CD4-positive, alpha-beta T cell treated with Interleukin-15 for 1 hour (primary cell): ENCODE measurements at regions not wholly inside any gene's neighbourhood (a gene's known extent, or its start where the extent isn't known, plus 50 kb on each side); places are given as distances from the start of the nearest gene placed in this dataset.
"Not testable (repeated sequence)": the region's sequence is repeated elsewhere in the genome, so short reads cannot be mapped to it uniquely, and the experiment has no call there.

Experiments
- DNase-seq: peaks from one replicate; pipeline ENCODE4 v3.0.0-alpha.2; 2020

- DNase-seq = no peak
These were observed 55.2 kb upstream of the SLIT2 start for GRCh38 chr4:20196476-20196875.

GRCh38 chr4:20195071-20195885 is 56.4 kb upstream of the SLIT2 start:
- no peak for DNase-seq

DNA sequence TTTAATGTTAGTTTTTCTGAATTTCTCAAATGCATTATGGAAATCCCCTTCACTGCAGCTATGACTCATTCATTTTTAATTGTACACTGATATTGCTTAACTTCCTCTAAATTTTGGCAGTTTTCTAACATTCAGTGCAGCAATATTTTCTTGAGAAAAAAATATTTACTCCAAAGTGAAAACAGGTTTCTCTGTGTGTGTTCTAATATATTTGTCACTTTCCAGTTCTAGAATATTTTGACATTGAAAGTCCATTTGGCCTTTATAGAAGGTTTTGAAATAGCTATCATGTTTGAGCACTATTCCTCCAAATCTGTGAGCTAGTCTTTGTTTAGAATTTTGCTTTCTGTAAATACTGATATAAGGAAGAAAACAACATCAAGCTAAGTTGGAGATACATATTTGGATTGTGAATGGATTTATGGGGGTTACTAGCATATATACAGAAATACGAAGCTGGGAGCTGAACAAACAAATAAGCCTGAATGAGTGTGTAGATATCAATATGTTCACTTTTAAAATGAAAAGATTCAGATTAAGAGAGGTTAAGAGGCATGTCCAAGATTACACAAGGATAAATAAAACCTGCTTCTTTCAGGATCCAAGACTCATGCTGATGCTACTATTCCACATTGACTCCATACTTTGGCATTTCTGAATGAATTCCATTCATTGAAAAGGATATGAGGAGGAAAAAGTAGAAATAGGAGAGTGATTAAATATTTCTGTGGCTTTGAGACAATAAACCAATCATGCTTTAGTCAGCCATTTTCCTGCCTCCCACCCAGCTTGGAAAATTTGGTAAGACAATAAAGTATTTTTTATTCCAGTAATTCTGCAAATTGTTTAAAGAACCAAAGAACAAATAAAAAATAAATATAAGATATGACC is 57.3 kb upstream of the SLIT2 start:
- DNase-seq = no peak

DNA sequence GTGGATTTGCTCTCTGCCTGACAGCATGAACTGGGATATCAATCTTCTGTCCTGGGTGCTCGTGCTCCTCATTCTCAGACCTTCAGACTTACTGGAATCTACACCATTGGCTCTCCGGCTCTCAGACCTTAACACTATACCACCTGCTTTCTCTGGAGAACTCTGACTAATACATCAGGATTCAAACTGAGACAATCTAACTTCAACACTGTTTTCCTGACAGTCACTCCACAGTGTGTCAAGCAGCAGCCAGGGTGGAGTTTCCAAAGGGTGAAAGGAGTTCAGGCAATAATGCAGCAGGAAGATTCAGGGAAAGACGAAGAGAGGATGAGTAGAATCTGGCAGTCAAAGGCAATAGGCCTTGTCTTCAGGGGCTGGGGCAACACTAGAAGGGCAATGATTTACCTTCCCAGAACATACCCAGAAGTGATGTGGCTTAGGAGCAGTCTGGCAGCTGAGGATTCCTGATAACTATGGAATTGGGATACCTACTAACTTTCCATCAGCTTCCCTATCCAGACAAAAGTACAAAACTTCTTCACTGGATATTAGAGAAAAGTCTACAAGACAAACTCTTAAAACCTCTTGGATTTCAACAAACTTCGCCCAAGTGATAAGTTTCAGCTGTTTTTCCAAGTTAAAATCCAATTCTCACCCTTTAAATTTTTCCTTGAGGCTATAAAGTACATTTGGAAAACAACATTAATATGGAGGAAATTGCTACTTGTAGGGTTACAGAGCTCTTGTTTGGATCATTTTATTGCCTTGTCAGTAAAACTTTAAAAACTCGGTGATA is 58.4 kb upstream of the SLIT2 start:
- no peak for DNase-seq

GRCh38 chr4:20192736-20193135 is 59.0 kb upstream of the SLIT2 start:
- no peak for DNase-seq

- DNase-seq = no peak
These were observed 66.6 kb upstream of the SLIT2 start for GRCh38 chr4:20185103-20185502.

DNA sequence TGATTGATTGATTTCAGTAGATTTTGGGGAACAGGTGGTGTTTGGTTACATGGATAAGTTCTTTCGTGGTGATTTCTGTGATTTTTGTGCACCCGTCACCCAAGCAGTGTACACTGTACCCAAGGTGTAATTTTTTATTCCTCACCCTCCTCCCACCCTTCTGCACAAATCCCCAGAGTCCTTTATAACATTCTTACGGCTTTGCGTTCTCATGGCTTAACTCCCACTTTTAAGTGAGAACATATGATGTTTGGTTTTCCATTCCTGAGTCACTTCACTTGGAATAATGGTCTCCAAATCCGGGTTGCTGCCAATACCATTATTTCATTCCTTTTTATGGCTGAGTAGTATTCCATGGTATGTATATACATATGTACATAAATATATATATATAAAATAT is 68.6 kb upstream of the SLIT2 start:
- not testable (repeated sequence) for DNase-seq

GRCh38 chr4:20181926-20182325 is 69.8 kb upstream of the SLIT2 start:
- no peak for DNase-seq

DNA sequence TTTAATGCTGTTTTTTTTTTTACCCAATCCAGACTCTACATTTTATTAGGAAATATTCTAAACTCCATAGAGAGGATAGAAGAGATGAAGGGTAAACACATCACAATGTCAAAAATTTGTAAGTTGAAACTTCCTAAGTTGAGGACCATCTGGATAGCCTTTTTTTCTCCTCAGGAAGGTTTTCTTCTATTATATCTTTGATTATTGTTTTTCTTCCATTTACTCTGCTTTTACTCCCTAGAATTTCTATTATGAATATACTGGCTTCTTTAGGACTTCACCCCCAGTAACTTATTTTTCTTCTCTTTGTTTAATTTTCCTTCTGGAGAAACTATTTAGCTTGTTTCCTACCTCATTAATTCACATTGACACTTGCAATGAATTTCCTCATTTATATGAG is 71.2 kb upstream of the SLIT2 start:
- no peak for DNase-seq

GRCh38 chr4:20178902-20179576 is 72.7 kb upstream of the SLIT2 start:
- no peak for DNase-seq

DNA sequence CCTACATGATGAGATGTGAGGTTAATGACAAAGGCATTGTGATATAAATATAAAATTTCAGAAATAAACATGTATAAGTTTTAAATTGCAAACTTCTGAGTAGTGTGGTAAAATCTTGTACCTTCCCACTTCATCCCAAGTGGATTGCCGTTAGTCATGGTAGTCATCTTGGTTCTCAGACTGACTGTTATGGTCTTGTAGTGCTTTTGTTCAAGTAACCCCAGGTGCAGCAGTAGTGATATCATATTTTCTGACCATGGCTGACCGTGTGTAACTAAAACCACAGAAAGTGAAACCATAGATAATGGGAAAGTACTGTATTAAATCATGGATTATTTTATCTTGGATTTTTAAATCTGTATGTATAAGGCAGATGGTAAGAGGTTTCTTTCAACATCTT is 74.8 kb upstream of the SLIT2 start:
- DNase-seq = no peak

GRCh38 chr4:20172070-20172760 is 79.5 kb upstream of the SLIT2 start:
- DNase-seq = no peak

DNA sequence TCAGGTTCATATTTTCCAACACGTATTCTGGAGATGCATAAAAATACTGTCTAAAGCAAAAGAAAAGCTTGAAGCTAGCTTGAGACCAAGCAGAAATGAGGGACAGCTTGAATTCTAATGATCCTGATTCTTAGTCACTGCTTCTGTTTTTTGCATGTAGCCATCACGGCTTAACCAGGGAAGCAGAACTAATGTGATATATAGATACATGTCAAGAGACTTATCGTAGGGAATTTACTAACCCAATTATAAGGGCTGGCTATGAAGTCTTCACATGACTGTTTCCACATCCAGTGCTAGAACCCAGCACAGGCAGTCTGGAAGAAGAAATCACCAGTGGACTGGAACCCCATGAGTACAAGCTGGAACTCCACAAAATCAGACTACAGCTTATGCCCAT is 85.2 kb upstream of the SLIT2 start:
- DNase-seq = no peak

- DNase-seq = no peak
These were observed 92.2 kb upstream of the SLIT2 start for GRCh38 chr4:20159516-20159915.

GRCh38 chr4:20158195-20158594 is 93.5 kb upstream of the SLIT2 start:
- DNase-seq = no peak

- DNase-seq = no peak
These were observed 100.3 kb upstream of the SLIT2 start for GRCh38 chr4:20151436-20151835.

DNA sequence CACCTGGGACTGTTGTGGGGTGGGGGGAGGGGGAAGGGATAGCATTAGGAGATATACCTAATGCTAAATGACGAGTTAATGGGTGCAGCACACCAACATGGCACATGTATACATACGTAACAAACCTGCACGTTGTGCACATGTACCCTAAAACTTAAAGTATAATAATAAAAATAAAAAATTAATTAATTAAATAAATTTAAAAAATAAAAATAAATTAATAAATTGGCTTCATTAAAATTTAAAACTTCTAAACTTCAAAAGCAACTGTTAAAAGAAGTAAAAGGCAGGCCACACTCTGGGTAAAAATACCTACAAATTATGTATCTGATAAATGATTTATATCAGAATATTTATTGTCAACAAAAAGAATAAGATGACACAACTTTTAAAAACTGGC is 102.6 kb upstream of the SLIT2 start:
- DNase-seq = not testable (repeated sequence)

DNA sequence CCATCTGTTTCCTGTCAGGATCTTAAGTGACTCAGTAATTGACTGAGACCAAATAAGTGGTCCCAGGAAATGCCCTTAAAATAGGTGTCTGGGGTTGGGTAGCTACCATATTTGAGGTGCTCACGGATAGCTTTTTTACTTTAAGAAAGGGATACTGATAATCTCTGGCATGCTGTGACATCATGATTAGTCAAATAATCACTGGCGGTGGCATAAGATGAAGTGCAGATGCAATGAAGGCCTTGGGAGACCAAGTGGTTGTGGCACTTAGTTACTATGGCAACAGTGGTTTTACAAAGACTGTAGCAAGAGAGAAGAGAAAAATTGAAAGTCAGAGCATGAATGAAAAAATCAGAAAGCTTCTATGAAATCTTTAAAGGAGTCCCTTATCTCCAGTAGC is 114.5 kb upstream of the SLIT2 start:
- DNase-seq = no peak

GRCh38 chr4:20127626-20128025 is 124.1 kb upstream of the SLIT2 start:
- DNase-seq = no peak

DNA sequence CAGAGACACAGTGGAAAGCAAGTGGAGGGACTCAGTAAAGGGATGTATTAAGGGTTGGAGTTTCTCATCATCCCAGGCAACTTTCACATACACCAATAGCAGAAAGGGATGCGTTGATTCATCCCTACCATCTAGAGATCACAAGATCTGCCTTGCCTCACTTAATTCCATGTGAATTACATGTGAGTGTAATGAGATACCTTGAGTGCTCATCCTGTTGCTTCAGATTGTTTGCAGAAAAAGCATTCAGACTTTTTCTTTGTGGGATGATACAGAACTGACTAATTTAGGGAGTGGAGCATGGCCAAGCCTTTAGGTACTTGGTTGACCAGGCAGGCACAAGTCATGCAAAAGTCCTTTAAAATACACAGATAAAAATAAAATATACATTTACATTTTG is 124.8 kb upstream of the SLIT2 start:
- DNase-seq = no peak

DNA sequence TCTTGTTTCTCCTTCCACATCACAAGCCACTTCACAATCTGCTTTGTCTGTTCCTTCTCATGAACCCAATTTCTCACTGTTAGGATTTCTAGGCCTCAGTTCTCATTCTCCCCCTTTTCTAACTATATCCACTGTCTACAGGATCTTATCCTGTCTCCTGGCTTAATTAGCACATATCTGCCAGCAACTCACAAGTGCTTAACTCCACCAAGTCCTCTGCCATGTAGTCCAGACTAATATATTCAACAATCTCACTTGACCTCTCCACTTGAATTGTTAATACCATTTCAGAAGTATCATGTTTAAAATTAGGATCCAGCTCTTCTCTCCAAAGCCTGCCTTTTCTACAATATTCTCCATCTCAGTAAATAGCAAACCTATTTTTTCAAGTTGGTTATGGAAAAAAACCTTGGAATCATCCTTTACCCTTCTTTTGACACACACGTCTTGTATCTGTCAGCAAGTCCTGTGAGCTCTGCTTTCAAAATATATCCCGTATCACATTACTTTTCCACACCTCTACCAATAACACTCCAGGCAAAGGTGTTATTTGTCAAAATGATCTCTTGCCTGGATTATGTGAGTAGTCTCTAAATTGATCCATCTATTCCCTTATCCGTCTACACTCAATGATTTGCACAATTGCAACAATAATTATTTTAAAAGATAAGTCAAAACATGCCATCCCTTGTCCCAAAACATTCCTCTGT is 127.2 kb upstream of the SLIT2 start:
- no peak for DNase-seq
